ENCODE measurements at regions not wholly inside any gene's neighbourhood (a gene's known extent, or its start where the extent isn't known, plus 50 kb on each side); places are given as distances from the start of the nearest gene placed in this dataset.

DNA sequence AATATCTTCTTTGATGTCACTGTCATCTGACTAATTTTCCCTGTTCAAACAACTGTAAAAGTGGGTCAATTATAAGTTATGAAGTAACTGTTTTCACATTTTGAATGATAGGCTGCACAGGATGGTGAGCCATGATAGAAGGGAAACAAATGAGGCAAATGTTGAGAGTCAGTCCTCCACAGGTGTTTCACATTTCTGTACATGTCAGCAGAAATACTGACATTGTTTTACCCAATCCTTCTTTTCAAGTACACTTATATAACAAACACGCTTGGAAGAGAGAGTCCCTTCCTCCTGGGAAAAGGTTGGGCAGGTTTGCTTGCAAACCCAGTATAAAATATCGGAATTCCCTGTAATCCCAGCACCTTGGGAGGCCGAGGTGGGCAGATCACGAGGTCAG, 1251.5 kb downstream of the SLC16A7 start:
- no peak for DNase-seq (ENCODE audit: low read depth in 2 of 2)

DNA sequence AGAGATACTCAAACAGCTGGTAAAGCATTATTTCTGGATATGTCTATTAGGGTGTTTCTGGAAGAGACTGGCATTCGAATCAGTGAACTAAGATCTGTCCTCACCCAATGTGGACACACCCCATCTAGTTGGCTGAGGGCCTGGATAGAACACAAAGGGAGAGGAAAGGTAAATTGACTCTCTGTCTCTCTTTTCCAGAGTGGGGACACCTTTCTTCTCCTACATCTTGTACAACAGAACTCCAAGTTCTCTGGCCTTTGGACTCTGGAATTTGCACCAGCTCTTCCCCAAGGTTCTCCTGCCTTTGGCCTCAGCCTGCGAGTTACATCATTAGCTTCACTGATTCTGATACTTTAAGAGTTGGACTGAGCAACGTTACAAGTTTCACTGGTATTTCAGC, 1253.9 kb downstream of the SLC16A7 start:
- DNase-seq (ENCODE audit: low read depth in 2 of 2), result no peak

DNA sequence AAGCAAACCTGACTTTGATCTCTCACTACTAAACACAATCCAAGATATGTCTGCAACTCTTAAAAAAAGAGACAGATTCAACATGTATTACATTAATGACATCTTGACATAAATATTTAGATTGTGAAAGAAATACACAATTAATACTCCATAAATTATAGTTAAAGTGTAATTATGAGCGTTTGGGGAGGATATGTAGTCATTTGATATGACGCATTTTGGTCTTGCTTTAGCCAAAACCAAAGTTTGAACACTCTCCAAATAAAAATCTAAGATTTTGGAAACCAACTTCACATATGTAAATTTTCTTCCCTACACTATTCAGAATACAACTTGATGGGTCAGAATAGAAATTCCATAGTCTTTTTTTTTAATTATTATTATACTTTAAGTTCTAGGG, 1257.6 kb downstream of the SLC16A7 start:
- DNase-seq (ENCODE audit: low read depth in 2 of 2), result no peak

DNA sequence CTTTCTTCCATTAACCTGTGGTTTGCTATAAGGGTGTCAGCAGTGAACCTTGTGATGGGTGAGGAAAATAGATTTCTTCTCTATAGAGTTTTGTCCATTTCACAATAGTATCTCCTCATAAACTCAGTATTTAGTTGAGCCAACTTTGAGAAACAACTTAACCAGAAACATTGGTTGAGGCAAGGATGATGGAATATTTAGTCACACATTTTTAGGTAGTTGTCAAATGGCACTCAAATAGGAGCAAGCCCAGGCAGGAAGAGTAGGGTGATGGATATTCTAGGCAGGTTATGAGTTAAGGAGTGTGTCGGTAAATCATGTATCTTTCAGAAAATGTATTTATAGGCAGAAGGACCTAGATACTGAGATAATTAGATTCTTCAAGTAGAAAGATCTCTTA, 1267.6 kb downstream of the SLC16A7 start:
- no peak for DNase-seq (ENCODE audit: low read depth in 2 of 2)

DNA sequence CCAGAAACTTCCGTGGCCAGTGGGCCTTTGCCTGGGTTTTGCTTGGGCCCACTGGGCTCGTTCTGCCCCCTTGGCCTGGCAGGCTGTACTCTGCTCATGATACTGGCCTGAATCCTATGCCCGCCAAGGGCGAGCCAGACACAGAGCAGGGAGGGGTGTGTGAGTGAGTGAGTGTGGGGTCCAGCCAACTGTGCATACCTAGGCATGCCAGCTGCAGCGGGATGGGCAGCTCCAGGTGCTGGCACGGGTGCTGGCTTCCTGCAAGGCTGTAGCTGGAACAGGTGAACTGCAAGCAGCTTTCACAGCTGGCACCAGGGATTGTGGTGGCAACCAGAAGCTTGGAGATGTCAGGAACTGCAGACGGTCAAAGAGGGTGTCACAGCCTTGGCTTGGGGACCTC, 1276.4 kb downstream of the SLC16A7 start:
- no peak for DNase-seq (ENCODE audit: low read depth in 2 of 2)

DNA sequence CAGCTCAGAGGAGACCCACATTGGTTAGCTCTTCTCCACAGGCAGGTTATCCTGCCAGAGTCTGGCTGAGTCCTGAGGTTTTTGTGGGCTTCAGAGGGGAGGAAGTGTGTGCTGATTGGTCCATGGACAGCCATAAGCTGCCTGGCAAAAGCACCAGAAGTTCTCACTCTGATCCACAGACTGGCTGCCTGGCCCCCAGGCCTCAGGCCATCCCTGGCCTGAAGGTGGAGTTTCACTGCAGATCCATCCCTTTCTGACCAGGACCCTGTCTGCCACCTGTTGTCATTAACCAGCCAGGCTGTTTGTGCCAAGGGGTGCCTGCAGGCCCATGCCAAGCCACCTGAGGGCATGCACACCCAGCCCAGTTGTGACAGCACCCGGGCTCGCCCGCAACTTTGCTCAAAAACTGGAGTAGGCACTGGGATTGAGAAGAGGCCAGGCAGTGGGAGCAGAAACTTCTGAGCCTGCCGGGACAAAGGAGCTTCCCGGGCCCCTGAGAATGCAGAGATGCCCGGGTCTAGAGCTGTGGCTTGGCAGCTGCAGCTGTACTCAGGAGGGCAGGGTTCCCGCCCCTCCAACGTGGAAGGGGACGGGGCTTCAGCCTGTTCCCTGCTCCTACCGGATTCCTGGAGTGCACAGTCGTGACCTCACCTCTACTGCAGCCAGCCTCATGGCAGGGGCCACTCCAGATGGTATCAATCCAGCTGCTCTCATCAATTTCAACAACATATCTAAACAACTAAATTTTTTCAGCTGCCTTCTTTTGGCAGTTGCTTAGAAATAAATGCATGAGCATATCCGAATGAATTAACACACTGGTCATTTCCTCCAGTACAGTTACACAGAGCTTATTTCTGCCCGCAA, 1277.3 kb downstream of the SLC16A7 start:
- DNase-seq (ENCODE audit: low read depth in 2 of 2), result no peak

DNA sequence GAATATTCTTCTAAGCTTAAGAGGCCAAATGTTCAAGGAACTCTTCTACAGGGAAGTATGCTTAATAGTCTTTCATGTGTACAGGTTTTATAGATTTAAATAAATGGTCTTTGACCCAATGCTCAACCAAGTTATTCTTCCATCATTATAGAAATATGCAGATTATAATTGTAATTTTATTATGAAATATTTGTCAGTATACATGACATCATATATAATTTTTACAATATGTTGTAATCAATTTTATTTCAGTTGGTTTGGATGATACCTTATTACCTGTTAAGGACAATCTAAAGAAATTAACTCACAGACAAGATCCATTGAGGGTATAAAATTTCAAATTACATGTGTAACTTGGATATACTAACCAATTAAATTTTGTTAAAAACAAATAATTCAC, 1278.3 kb downstream of the SLC16A7 start:
- DNase-seq (ENCODE audit: low read depth in 2 of 2), result no peak

DNA sequence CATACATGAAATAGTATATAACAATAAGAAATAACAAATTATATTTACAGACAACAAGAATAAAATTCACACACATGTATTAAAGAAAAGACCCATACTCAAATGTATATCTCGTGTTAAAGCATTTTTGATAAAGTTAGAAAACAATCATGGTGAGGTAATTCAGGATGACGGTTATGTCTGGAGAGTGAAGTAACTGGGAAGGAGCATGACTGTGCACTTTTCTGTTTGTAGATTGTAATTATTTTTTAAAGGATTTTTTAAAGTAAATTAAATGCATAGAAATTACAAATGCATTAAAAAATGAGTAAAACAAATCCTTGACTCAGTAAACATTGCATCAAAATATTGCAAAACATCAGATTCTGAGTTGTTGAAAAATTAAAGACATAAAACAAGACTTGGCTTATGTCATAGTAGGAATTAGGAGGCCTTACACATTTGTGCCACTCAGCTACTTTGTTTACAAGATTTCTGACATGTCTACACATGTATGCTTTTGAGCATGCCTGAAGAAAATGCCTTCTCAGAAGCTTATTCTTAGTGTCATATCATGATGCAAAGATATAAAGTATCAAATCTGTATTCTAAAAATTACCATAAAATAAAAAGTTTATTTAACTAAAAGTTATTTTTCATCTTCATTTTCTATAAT, 1325.1 kb downstream of the SLC16A7 start:
- no peak for DNase-seq (ENCODE audit: low read depth in 2 of 2)

DNA sequence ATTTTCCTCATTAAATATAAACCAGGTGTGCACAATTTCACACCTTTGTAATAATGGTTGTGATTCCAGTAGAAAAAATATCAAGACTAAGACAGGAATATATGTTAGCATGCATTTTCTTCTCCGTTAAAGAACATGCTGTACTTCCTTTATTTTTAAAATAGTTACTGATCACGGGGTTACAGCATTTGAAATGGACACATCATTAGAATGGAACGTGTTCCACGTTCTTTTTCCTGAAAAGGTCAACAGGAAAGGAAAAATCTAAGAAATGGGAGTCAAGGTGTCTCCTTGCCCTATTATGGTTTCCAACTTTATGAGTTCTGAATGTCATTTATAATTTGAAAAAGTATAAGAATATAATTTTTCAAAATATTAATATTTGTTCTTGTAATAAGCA, 1325.7 kb downstream of the SLC16A7 start:
- no peak for DNase-seq (ENCODE audit: low read depth in 2 of 2)

DNA sequence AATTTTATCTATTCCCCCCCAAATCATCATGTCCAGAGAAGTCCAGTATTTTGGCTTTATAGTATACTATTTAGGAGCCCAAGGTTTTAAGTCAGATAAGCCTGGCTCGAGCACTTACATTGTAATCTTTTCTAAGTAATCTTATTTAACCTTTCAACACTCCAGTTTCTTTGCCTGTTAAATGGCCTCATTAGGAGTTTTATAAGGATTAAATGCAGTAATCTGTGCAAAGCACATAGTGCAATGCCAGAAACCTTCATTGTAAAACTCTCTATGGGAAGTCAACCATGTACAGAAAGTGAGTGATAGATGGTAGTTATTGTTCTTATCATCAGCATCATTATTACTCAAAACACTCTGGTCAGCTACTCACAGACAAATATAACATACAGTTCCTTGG, 1330.4 kb downstream of the SLC16A7 start:
- no peak for DNase-seq (ENCODE audit: low read depth in 2 of 2)

DNA sequence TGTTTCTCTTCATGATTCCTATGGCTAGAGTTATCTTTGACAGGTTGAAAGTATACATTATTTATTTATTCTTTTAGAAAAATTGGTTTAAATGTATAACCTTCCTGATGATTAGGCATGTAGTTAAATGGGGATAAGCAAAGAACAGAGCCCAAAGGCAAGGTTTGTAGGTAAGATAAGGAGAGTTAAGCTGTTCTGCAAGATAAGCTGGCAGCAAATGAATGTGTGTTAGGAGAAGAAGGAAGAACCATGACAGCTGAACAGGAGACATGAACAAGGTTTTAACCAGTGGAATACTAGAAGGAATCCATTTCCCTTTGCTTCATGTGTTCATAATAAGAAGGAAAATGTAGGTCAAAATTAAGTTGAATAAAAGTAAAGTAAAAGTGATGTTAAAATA, 1330.1 kb upstream of the USP15 start:
- no peak for DNase-seq (ENCODE audit: low read depth in 2 of 2)

DNA sequence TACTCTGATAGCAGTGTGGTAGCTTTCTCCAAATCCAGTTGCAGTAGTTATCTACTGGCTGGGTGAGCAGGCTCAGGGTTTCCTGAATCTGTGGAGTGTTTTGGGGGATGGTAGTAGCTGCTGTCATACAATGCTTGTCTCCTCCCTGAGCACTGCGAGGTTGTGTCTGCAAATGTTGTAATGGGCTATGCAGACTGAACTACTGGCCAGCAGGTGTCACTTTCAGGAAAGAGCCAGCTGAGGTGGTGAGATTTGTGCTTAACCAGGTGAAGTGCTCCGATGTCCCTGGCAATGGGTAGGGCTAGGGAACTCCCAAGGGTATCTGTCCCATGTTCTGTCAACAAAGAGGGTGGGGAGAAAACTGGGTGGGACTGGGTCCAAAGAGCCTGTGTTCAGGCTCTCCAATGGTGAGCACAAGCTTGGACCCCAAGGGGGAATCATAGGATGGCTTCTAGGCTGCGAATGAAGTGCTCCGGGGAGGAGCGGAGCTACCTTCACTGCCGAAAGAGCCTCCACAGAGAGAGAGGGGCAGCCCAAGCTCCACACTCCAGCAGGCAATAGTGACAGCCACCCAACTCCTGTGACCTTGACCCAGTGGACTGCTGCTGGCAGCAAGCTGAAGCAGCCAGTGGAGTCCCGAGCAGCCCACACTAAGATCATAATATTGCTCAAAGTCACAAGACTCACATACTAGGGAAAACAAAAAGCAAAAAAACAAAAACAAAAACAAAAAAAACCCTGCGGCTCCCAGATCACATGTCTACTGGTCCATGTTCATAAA, 1324.0 kb upstream of the USP15 start:
- DNase-seq (ENCODE audit: low read depth in 2 of 2), result no peak

DNA sequence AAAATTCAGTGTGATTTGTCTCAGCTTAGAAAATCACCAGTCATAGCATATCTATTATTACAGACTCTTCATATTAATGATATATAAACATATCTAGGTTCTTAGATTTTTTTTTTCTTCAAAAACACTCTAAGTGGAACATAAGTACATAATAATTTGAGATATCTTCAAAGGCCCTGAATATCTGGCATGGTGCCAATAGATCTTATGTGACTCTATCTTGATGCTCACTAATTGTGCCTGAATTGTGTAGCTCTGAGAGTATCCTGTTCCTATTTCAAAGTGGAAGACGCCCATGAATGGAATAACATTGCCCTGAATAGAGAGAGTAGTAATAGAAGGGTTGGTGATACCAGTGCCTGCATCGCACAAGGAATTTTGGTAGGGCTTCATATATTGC, 1312.7 kb upstream of the USP15 start:
- no peak for DNase-seq (ENCODE audit: low read depth in 2 of 2)

DNA sequence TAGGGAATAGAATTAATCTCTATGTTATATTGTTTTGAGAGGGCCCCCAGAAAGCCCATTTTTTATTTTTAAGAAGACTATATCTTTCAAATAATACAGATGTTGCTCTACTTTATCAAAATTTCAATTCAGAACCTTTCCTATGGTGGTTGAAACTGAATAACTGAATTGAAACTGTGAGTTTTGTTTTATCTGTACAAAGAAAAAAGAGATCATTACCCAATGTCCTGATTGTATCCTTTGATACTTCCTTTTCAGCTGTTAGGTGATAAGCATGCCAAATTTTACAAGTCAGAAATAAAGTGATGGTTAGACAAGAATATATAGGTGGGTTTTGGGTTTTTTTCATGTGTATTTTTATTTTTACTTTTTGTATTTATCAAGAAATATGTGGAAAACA, 1293.1 kb upstream of the USP15 start:
- no peak for DNase-seq (ENCODE audit: low read depth in 2 of 2)

DNA sequence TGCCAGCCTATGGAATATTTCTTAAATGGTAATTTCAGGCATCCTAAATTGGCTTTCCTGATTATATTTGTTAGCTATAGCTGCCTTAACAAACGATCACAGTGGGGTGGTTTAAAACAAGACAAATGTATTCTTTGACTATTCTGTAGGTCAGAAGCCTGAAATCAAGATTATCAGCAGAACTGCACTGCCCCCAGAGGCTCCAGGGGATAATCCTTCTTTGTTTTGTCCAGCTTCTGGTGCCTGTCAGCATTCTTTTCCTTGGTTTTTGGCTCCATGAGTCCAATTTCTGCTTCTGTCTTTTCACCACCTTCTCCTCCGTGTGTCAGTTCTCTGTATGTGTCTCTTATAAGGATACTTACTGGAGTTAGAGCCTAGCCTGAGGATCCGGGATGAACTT, 1282.2 kb upstream of the USP15 start:
- DNase-seq (ENCODE audit: low read depth in 2 of 2), result no peak

DNA sequence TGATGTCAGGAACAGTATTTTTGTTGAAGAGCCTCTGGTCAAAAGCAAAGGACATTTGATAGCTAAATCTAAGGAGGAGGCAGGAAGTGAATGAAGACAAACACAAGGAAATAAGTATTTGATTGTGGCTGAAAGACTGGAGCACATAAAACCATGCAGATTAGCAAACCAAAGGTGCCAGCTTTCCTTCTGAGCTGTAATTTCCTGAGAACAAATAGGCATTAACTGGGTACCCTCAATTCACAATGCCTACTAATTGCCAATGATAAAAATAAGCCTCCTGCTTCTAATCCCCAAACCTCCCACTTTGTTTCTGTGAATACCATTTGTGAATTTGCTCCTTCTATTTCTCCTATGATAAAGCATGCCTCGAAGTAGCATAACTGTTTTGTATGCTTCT, 1279.6 kb upstream of the USP15 start:
- no peak for DNase-seq (ENCODE audit: low read depth in 2 of 2)

DNA sequence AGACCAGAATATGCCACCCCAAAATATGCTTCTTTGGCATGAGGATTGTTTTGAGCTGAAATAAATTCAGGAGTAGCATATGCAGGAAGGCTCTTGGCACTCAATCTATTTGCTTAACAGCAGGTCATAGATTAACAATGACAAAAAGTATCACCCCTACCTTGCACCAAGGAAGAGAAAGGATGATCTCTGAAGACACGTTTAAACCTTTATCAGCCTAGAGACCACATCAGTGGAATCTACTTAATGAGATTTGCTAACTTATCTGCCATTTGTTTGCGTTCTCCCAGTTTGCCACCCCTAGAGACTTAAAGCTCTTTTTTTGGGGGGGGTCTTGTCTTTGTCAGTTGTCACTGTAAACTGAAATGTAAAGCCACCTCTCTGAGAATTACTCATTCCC, 1278.7 kb upstream of the USP15 start:
- no peak for DNase-seq (ENCODE audit: low read depth in 2 of 2)

DNA sequence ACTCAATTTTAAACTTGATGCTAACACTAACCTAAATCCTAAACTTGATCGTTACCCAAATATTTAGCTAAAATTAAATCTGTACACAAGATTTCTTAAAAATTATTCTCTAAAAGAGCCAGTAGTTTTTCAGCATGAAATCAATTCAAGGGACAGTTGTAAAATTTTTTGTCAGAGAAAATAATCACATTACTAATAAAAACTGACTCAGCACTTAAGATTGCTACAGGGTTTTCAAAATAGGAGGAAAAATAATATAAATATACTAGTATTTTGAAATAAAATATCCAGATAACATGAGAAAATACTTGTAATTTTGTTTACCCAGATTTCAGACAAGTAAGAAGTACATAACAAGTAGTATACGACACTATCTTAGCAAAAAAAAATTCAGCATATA, 1268.1 kb upstream of the USP15 start:
- DNase-seq (ENCODE audit: low read depth in 2 of 2), result no peak

DNA sequence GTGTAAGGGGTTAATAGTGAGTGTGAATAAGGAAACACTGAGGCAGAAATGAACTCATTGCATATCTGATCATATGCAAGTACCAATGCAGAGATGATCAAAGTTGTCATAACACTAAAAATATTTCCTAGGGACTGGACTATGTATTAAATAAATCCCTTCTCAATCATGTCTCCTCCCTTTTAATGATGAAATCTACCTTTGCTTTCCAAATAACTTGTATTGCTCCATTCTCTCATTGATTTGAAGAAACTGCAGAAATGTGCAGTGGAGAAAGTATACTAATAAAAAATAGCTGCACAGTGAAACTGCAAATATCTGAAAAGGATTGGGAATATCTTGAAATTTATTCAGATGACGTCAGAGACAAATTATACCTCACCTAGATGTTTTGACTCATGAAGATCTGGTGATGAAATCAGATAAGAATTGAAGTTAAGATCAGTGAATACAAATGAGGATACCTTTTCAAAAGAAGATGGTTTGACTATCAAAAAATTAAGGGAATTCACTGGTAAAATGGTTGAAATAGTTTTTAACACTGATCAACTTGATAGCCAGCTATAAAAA, 1264.9 kb upstream of the USP15 start:
- DNase-seq (ENCODE audit: low read depth in 2 of 2), result no peak

DNA sequence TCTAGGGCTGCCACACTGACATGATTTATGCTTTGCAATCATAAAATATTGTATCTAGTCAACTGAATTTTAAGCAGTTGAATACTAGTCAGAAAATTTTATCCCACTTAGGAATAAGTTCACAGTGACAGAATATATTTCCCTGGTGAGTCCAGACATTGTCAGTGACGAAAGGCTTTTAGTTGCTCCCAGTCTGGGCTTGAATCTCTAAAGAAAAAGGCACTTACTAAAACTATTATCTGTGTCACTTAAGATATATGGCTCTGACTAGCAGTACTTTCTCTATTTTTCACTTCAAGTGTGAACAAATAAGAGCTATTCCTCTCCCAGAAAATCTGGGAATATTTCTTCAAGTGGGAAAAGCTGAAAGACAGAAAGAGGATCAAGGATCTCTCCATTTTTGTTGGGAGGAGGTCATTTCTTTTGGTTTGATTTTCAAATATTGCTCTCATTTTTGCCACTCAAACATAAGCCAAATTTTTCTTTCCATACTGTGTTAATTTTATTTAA, 1262.3 kb upstream of the USP15 start:
- DNase-seq (ENCODE audit: low read depth in 2 of 2), result no peak

DNA sequence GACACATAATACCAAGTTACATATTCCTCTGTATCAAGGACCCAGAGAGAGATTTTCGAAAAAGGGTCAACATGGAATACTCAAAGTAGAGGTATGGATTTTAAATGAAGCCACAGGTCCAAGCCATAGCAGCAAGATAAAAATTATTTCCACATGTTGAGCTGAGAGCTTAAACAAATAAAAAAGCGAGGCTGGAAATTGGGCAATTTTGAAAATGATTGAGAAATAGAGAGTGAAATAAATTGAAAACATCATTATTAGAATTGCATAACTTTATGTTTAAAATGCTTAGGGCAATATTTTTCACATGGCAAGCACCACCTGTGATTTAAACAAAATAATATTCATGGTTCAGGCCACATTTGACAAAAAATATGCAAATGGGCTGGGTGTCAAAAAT, 1251.0 kb upstream of the USP15 start:
- DNase-seq (ENCODE audit: low read depth in 2 of 2), result no peak

DNA sequence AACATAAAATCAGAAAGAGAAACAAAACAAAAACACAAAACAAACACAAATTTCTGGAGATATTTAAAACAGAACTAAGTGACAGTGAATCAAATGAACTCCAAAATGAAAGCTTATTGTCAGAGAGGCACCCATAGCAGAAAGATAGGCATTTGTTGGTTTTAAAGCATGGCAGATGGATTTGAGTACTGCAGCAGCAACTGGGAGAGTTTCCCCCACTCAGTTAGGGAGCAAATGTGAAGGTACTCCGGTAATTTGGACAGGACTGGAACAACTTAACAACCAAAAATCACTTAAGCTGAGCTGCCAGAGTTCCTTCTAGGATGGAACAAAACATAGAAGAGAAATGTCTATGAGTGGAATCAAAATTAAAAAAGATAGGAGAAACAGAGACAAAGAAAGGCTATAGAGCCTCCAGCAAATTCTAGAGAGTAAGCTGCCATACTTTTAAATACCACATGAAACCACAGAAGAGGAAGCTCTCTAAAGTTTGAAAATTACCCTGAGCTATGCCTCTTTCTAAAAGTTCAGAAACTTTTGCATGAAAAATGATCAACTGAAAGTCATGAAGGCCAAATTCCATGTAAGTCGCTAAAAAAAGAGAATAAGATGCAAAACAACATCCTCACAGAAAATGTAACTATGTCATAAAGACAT, 1248.3 kb upstream of the USP15 start:
- DNase-seq (ENCODE audit: low read depth in 2 of 2), result no peak

All from stimulated activated CD8-positive, alpha-beta memory T cell treated with anti-CD3 and anti-CD28 coated beads, Interleukin-15, amount 100 ng/mL, for 48 hours (primary cell).